Occipital lobe (tissue), 1 donor: ENCODE measurements at regions not wholly inside any gene's neighbourhood (a gene's known extent, or its start where the extent isn't known, plus 50 kb on each side); places are given as distances from the start of the nearest gene placed in this dataset.

Source experiments
- DNase-seq: peaks from one replicate; lab custom pipeline; 2025; lab: John Stamatoyannopoulos, UW

- DNase-seq, result no peak
These were observed 316.2 kb upstream of the SHH start for GRCh38 chr7:156128496-156128895.

DNA sequence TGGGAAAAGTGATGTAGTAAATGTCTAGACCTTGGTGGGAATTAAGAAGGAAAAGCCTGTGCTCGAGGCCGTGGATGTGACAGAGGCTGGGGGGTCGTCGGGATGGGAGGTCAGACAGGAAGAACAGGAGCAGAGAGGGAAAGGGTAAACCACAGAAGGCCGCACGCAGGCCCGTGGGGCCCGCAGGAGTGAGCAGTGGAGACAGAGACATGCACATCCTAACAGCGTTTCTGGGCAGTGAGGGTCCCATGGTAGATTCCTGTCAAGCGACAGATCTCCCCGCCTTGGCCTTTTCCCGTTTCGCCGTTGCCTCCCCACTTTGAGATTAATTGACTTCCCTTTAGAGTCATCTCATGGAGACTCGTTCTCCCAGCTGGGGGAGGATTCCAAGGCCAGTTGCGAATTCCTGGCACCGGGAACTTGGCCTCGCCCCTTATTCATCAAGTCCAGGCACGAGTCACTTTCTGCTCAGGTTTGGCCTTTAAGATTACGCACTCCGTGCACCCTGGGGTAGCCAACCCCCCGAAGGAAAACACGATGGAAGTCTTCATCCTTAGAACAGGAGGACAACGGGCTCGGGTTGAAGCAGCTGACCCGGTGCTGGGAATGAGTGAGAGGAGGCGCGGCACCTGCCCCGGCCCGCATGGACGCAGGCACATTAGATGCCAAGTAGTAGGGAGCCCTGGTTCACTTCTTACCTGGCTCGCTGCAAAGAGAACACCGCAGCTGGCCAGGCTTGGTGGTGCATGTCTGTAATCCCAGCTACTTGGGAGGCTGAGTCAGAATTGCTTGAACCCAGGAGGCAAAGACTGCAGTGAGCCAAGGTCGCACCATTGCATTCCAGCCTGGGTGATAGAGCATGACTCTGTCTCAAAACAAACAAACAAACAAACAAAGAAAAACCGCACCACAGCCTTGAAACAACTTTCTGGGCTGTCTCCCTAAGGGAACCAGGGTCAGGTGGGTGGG lies 315.2 kb upstream of the SHH start:
- no peak for DNase-seq

- DNase-seq, result no peak
These were observed 313.8 kb upstream of the SHH start for GRCh38 chr7:156125841-156126730.

- DNase-seq, result no peak
These were observed 312.1 kb upstream of the SHH start for GRCh38 chr7:156124356-156124755.

GRCh38 chr7:156123362-156123761 lies 311.1 kb upstream of the SHH start:
- DNase-seq, result no peak

DNA sequence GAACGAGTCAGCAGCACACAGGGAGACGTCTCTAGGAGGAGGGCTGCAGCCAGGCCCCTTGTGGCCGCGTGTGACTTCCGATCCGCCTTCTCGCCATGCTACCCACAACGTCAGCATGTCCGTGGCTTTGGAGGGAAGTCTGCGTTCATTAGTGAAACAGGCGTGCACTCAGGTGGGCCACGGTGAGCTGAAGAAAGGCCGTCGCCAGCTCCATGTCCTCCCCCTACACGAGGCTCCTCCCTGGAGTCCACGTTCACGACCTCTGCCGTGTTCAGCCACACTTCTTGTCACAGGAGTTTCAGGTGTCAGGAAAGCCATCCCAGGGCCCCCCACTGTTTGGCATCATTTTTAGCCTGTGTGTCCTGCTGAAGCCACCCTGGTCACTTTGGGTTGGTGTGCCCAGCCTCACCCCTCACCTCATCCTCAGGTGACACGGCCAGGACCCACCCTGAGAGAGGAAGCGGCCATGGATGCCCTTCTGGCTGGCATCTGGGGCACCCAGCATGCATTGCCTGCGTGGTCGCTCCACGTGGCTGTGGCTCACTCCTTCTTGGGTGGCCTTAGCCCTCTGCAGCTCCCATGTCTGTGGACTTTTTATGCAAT lies 310.6 kb upstream of the SHH start:
- no peak for DNase-seq

DNA sequence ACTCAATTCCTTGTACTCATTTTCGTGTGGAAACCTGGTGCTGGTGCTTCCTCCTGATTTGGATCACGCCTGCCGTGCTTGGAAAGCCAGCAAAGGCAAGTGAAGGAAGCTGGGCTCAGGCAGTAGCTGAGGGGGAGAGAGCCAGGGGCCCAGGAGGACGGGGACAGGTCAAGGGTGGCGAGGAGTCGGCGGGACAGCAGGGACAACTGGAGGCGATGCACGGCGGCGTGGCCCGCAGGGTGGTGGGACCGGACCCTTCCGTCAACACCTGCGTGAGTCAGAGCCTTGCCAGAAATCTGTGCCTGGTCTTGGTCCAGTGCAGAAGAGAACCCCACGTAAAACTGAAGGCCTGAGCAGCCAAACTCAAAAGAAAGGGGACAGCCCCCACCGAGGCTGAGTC lies 309.7 kb upstream of the SHH start:
- no peak for DNase-seq

DNA sequence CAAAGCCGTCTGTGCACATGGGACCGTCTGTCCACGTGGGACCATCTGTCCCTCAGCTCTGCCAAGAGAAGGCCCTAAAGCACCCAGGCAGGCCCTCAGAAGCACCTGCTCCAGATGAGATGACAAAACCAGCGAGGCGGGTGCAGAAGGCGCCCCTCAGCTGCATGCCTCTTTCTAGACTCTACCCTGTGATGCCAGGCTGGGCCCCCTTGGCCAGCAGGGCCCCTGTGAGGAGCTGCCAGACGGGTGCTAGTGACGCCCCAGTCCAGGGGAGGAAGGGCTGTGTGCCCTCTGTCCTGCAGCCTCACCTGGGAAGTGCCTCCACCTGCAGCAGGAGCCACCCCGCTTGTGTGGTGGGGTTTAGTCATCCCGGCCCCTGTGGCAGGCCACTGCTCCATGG lies 309.2 kb upstream of the SHH start:
- DNase-seq, result no peak

DNA sequence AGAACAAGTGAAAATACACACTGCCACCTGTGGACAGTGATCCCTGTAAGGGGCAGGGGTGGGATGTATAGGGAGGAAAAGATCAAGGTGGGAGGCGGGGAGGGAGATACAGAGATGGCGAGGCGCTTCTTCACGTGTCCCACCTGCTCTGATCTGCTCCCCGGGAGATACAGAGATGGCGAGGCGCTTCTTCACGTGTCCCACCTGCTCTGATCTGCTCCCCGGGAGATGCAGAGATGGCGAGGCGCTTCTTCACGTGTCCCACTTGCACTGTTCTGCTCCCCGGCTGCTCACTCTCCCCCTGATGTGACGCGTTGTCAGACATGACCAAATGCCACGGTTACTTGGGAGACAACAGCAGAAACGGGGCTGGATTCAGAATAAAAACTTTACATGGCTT lies 308.3 kb upstream of the SHH start:
- DNase-seq, result no peak

GRCh38 chr7:156119771-156120170 lies 307.5 kb upstream of the SHH start:
- no peak for DNase-seq

DNA sequence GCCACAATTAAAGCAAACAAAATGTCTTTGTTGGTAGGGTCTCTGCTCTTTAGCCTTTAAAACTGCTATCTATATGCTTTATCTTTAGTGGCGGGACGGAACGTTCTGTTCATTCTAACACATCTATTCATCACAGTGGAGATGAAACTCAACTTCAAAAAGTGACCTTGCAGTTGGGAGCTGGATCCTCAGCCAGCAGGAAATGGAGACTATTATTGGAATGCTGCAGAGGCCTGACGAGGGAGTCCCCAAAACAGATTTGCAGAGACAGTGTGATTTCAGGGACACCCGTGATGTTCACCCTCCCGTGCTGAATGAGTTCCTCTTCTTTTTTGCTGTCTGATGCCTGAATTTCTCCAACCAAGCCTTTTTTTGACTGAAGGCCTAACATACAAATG lies 306.0 kb upstream of the SHH start:
- DNase-seq, result no peak

GRCh38 chr7:156117542-156118247 lies 305.4 kb upstream of the SHH start:
- no peak for DNase-seq

DNA sequence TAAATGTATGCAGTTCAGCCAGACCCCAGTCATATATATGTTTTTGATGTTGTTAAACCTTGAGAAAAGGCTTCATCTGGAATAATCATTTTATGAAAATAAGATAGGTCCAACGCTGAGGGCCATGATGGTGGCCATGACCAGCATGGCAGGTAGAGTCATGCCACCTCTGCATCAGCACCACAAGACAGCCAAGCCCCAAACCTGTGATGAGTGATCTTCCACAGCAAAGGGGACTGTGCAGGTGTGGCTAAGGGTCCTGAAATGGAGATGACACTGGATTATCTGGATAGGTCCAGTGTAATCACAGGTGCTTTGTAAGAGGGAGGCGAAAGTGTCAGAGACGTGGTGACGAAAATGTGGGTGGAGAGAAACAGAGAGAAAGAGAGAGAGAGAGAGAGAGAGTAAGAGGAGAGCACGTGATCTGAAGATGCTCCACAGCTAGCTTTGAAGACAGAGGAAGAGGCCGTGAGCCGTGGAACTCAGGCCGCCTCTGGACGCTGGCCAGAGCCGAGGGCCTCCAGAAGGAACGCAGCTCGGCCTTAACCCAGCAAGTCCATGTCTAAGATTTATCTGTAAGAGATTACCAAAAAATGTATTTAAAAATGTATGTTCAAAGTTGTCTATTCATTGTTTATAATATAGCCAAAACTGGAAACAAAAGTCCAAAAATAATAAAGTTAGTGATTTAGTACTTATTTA lies 304.4 kb upstream of the SHH start:
- DNase-seq, result no peak

GRCh38 chr7:156115582-156115981 lies 303.3 kb upstream of the SHH start:
- DNase-seq, result no peak

DNA sequence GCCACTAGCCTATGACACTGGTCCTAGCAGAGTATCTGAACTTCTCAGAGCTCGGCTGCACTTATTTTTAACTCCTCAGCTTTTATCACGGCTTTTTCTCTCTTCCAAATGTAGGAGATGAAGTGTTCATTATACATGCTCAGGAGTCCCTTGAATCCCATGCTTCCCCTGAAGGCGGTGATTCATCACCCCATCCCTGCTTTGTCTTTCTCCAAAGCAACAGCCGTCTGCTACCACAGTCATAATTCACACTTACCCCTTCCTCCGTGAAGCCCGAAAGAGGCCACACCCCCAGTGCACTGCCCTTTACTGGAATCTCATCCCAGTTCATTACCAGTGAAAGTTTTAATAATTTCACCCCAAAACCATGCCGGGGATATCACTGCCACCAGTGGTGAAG lies 301.5 kb upstream of the SHH start:
- DNase-seq, result no peak

DNA sequence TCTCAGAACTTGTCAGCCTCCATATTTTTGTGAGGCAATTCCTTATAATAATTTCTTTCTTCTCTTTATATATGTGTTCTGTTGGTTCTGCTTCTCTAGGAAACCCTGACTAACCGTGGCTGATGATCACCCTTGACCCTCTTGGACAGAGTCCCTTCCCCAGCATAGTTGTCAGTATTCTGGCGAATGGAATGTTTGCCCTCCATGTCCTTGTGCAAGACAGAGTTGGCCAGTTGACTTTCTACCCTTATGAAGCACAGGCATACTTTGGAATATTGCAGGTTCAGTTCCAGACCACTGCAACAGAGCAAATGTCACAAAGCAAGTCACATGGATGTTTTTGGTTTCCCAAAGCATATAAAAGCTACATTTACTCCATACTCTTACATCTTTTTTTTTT lies 297.7 kb upstream of the SHH start:
- DNase-seq, result no peak

DNA sequence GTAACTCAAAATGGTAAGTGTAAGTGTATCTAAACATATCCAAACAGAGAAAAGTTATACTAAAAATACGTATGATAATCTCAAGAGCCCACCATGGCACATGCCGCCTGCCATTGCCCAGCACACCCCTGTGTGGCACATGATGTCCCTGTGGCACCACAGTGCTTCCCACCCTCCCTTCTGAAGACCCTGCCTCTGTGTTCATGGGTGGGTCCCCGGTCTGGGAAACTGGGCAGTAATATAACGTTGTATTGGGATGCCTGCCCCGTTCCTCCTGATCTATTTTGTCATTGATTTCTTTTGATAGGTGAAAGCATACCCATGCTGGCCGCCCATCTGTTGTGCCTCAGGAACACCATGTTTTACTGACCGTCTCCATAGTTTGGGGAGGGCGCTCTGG lies 296.8 kb upstream of the SHH start:
- DNase-seq, result no peak

GRCh38 chr7:156107957-156108356 lies 295.7 kb upstream of the SHH start:
- no peak for DNase-seq

DNA sequence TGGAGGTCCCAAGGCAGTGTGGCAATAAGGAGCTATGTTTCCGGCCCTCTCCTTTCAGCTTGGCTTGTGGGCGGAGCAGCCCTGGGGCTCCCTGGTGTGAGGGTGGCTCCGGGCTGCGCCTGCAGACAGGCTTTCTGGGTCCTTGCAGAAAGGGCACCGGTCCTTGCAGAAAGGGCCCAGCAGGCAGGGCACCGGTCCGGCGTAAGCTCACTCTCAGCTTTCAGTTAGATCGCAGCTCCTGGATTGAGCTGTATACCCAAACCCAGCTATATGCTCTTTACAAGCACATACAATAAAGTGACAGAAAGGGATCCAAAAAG lies 293.8 kb upstream of the SHH start:
- no peak for DNase-seq

GRCh38 chr7:156105337-156106106 lies 293.3 kb upstream of the SHH start:
- DNase-seq, result no peak
